Lower leg skin (tissue), 4 donors: ENCODE measurements at regions not wholly inside any gene's neighbourhood (a gene's known extent, or its start where the extent isn't known, plus 50 kb on each side); places are given as distances from the start of the nearest gene placed in this dataset.

Experiments used
- DNase-seq, 2 donors: peaks; one replicate each; pipeline ENCODE4 v3.0.0-alpha.2; 2019; ENCODE audit warnings: low spot score in 2 of 2
- H3K4me3 ChIP-seq: fragments of 200-600 bp; sonication (generic); 2 replicates; pipeline ENCODE4 v1.5.1; 2017; ENCODE audit warnings: mild to moderate bottlenecking, low read depth; ENCODE audit not compliant: poor library complexity, severe bottlenecking
- CTCF ChIP-seq, 3 donors: fragments of 450-650 bp; IDR thresholded peaks; one replicate each; pipeline ENCODE4 v1.5.1; 2016; ENCODE audit warnings: antibody characterized with exemption in 3 of 3, mild to moderate bottlenecking in 3 of 3, moderate library complexity in 2 of 3
- POLR2A ChIP-seq, 2 donors: fragments of 450-650 bp; IDR thresholded peaks; one replicate each; pipeline ENCODE4 v1.6.1; 2016 to 2017; ENCODE audit warnings: antibody characterized with exemption in 2 of 2, mild to moderate bottlenecking in 1 of 2, moderate library complexity in 1 of 2
- WGBS, 2 donors: methylation state at CpG; one replicate each; pipeline ENCODE4 v1.1.5; 2018; 5-methylcytosine and 5-hydroxymethylcytosine counted together
- intact Hi-C: fragments of 100-400 bp; cut with DNase I; formaldehyde crosslinking; loops from one replicate; pipeline ENCODE4 v1.15.0; 2023; ENCODE audit warnings: low total_unique reads

- H3K4me3 ChIP-seq: no peak overlapping the region
- TF ChIP-seq CTCF (IDR thresholded peaks at IDR 0.05): no peak
- DNase-seq: no peak
- intact Hi-C loops: no loop called here
Measured at GRCh38 chr4:187767687-187768086, 227.9 kb upstream of the ZFP42 start.

GRCh38 chr4:187770345-187770744, 225.2 kb upstream of the ZFP42 start:
- no peak overlapping the region for H3K4me3 ChIP-seq
- intact Hi-C loops: no loop called here
- 94% methylated on average over 8 of the region's 8 CpGs for WGBS, 2 donors
- DNase-seq: no peak
- TF ChIP-seq POLR2A (IDR thresholded peaks at IDR 0.05): no peak
- TF ChIP-seq CTCF (IDR thresholded peaks at IDR 0.05): no peak

GRCh38 chr4:187777954-187778353, 217.6 kb upstream of the ZFP42 start:
- TF ChIP-seq CTCF (IDR thresholded peaks at IDR 0.05): no peak
- TF ChIP-seq POLR2A (IDR thresholded peaks at IDR 0.05): no peak
- WGBS, 2 donors: 77 to 83% methylated on average over 3 of the region's 3 CpGs
- intact Hi-C loops: no loop called here
- no peak overlapping the region for H3K4me3 ChIP-seq
- DNase-seq: no peak

GRCh38 chr4:187780070-187780469, 215.5 kb upstream of the ZFP42 start:
- H3K4me3 ChIP-seq: no peak overlapping the region
- WGBS, 2 donors: 63 to 65% methylated on average over 2 of the region's 2 CpGs
- no peak for TF ChIP-seq POLR2A (IDR thresholded peaks at IDR 0.05)
- TF ChIP-seq CTCF (IDR thresholded peaks at IDR 0.05): no peak
- intact Hi-C loops: no loop called here
- no peak for DNase-seq

GRCh38 chr4:187782286-187782824, 213.2 kb upstream of the ZFP42 start:
- intact Hi-C loops: no loop called here
- TF ChIP-seq CTCF (IDR thresholded peaks at IDR 0.05) (no peak), POLR2A (IDR thresholded peaks at IDR 0.05) (no peak)
- WGBS, 2 donors: 55 to 56% methylated on average over 4 of the region's 4 CpGs

GRCh38 chr4:187786190-187786589, 209.4 kb upstream of the ZFP42 start:
- TF ChIP-seq CTCF (IDR thresholded peaks at IDR 0.05) (no peak), POLR2A (IDR thresholded peaks at IDR 0.05) (no peak)
- no peak for DNase-seq
- intact Hi-C loops: no loop called here
- H3K4me3 ChIP-seq: no peak overlapping the region

More at GRCh38 chr4:187782286-187782824, 213.2 kb upstream of the ZFP42 start:
- H3K4me3 ChIP-seq: no peak overlapping the region
- no peak for DNase-seq
